Naive B cell (primary cell): ENCODE measurements at regions not wholly inside any gene's neighbourhood (a gene's known extent, or its start where the extent isn't known, plus 50 kb on each side); places are given as distances from the start of the nearest gene placed in this dataset.

ENCODE experiments used
- ATAC-seq, 2 donors: fragments of 150-1000 bp; cut with Tn5 transposase; 2 replicates each; pipeline ENCODE4 v1.10.0; 2021; ENCODE audit warnings: low read depth in 2 of 2, mild to moderate bottlenecking in 2 of 2, moderate library complexity in 2 of 2
- DNase-seq: peaks from one replicate; pipeline ENCODE4 v3.0.0; 2022
- H3K27ac Mint-ChIP-seq, 6 donors: one replicate each; pipeline ENCODE4 v1.8.0; 2020 to 2022; ENCODE audit warnings: mild to moderate bottlenecking in 6 of 6, mixed read lengths in 6 of 6, moderate library complexity in 5 of 6, inconsistent platforms in 2 of 6
- H3K27me3 Mint-ChIP-seq, 3 donors: one replicate each; pipeline ENCODE4 v1.8.0; 2021 to 2022; ENCODE audit warnings: mixed read lengths in 3 of 3, mild to moderate bottlenecking in 1 of 3
- H3K36me3 Mint-ChIP-seq, 2 donors: one replicate each; pipeline ENCODE4 v1.8.0; 2020 to 2022; ENCODE audit warnings: mixed read lengths in 2 of 2, inconsistent platforms in 1 of 2, mild to moderate bottlenecking in 1 of 2
- H3K4me1 Mint-ChIP-seq, 3 donors: one replicate each; pipeline ENCODE4 v1.8.0; 2020 to 2022; ENCODE audit warnings: mixed read lengths in 3 of 3, inconsistent platforms in 1 of 3, mild to moderate bottlenecking in 1 of 3, moderate library complexity in 1 of 3
- H3K4me3 Mint-ChIP-seq, 8 donors: one replicate each; pipeline ENCODE4 v1.8.0; 2020 to 2022; ENCODE audit warnings: mild to moderate bottlenecking in 8 of 8, mixed read lengths in 8 of 8, moderate library complexity in 8 of 8, inconsistent platforms in 2 of 8
- H3K9me3 Mint-ChIP-seq, 7 donors: one replicate each; pipeline ENCODE4 v1.8.0; 2020 to 2022; ENCODE audit warnings: mixed read lengths in 7 of 7, mild to moderate bottlenecking in 5 of 7, inconsistent platforms in 2 of 7, moderate library complexity in 1 of 7

DNA sequence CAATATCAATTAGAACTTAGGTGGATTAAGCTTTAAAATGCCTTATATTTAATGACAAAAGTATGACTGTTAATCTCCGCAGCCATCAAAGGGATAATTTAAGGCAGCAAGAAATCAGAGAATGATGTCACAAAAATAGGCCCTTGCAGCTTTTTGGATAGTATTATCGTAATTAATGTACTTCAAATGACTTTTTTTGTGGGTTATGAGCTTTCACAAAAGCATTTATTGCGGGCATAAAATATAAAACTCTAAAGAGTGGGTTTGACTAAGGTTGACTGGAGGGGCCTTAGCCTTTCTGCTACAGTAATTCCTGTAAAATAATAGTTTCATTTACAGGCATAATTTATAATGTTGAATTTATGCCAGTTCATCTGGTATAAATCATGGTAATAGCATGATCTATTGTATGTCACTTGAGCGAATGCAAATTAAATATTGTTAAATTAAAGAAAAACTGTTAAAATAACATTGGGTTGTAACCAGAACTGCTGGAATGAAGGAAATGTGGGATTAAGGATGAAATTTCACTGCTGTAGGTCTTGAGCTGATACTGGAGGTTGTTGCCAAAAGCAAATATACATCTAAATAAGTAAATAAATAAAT lies 78.5 kb upstream of the ZFP64 start:
- Mint-ChIP-seq H3K9me3 (no peaks in the 10 kb centered on the region), H3K4me1 (no peaks in the 10 kb centered on the region), H3K4me3 (no peak overlapping the region), H3K27me3 (peaks cover 21 to 27% (median 21%) of the 10 kb centered on the region in 3 donors), H3K36me3 (no peaks in the 10 kb centered on the region), H3K27ac (no peak overlapping the region)
- ATAC-seq = no peak
- no peak for DNase-seq

DNA sequence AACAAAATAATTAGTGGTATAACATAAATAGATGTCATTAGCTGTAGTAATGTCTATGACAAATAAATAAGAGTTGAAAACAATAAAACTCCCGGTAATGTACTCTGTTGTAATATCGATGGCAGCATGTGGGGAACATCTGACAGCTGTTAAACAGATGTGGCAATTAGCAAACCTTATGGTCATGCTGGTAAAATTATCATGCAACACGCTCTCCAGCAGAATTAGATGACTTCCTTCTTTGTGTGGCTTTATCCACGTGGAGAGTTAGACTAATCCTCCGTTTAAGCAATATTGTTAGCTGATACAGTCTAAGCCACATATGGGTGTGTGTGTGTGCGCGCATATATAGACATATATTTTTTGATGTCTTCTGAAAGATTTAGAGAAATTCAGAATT lies 77.7 kb upstream of the ZFP64 start:
- no peak overlapping the region for H3K27ac Mint-ChIP-seq
- no peak for DNase-seq
- H3K4me3 Mint-ChIP-seq = no peak overlapping the region
- ATAC-seq = no peak
- H3K9me3 Mint-ChIP-seq = no peaks in the 10 kb centered on the region
- no peaks in the 10 kb centered on the region for H3K4me1 Mint-ChIP-seq
- H3K27me3 Mint-ChIP-seq = peaks cover 21 to 28% (median 24%) of the 10 kb centered on the region in 3 donors
- no peaks in the 10 kb centered on the region for H3K36me3 Mint-ChIP-seq

DNA sequence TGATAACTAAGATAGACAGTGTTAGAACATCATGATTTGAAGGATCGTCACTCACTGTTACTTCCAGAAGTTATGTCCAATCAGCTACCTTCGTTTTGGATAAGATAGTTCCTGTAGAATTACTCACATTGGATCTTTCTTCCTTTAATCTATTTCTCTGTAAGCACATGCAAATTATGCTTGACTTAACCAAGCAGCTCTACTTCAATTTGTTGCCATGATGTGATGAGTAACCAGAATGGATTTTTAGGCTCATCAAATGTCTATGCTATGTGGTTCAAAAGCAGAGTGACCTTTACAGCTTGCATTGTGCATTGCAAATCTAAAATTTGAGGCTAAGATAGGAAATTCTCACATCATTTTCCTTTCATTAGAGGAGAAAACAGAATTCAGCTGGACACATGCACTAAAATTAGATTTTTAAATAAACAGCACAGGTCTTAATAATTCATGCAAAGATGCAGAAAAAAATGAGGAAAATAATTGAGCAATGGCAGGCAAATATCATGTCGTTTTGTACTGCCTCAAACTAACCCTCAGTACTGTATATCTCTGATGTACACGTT lies 76.7 kb upstream of the ZFP64 start:
- Mint-ChIP-seq H3K9me3 (no peaks in the 10 kb centered on the region), H3K27ac (no peak overlapping the region), H3K4me3 (no peak overlapping the region), H3K36me3 (no peaks in the 10 kb centered on the region), H3K27me3 (peaks cover 25 to 32% (median 25%) of the 10 kb centered on the region in 3 donors), H3K4me1 (no peaks in the 10 kb centered on the region)
- DNase-seq (no peak), ATAC-seq (no peak)

DNA sequence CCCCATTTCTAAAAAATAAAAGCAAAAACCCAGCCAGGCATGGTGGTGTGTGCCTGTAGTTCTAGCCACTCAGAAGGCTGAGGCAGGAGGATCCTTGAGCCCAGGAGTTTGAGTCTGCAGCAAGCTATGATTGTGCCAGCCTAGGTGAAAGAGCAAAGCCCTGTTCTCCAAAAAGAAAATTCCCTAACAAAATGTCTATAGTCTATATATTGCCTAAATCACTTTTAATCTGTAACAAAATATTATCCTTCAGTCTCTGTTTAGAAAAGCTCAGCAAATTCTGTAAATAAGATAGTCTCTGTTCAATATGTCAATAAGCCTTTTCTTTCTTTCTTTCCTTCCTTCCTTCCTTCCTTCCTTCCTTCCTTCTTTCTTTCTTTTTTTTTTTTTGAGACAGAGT lies 75.8 kb upstream of the ZFP64 start:
- H3K4me3 Mint-ChIP-seq = no peak overlapping the region

DNA sequence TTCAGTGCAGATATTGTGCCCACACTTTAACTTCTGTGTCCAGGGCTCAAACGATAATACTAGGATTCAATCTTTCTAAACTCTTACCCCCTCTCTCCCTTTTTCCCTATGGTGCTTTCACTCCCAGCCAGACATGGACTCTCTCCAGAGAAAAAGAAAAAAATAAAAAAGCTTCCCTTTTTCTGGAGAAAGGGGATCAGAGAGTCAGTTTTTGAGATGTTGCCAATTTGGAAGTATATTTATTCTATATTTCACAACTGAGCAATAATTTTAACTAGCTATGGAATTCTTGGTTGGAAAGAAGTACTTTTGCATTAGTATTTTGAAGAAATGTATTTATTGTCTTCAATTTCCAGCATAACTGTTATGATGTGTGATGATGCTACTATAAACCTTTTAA lies 72.2 kb upstream of the ZFP64 start:
- Mint-ChIP-seq H3K4me1 (no peaks in the 10 kb centered on the region), H3K9me3 (peaks cover 0 to 5% (median 0%) of the 10 kb centered on the region in 7 donors), H3K4me3 (no peak overlapping the region), H3K27ac (no peak overlapping the region), H3K27me3 (peaks cover 9 to 35% (median 32%) of the 10 kb centered on the region in 3 donors), H3K36me3 (no peaks in the 10 kb centered on the region)
- ATAC-seq = no peak
- no peak for DNase-seq

More for the DNA sequence above, 75.8 kb upstream of the ZFP64 start:
- ATAC-seq (no peak), DNase-seq (no peak)
- peaks cover 26 to 40% (median 33%) of the 10 kb centered on the region in 3 donors for H3K27me3 Mint-ChIP-seq
- no peak overlapping the region for H3K27ac Mint-ChIP-seq
- no peaks in the 10 kb centered on the region for H3K4me1 Mint-ChIP-seq
- no peaks in the 10 kb centered on the region for H3K36me3 Mint-ChIP-seq
- peaks cover 0 to 3% (median 0%) of the 10 kb centered on the region in 7 donors for H3K9me3 Mint-ChIP-seq

DNA sequence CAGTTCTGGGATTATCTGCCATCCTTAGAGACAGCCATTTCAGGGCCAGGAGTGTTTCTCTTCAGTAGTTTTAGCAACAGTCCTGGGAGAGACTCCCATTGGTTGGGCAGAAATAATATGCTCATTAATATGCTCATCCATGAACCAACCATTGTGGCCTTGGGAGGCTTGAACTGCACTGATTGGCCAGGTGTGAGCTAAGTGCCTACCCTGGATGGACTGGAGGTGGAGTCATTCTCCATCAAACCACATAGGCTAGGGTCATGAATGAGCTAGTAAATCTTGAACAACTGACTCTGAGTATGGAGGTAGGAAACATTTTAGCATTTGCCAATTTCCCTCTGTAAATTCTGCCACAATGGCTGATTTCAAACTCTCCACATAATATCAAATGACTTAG lies 70.2 kb upstream of the ZFP64 start:
- H3K4me1 Mint-ChIP-seq = no peaks in the 10 kb centered on the region

DNA sequence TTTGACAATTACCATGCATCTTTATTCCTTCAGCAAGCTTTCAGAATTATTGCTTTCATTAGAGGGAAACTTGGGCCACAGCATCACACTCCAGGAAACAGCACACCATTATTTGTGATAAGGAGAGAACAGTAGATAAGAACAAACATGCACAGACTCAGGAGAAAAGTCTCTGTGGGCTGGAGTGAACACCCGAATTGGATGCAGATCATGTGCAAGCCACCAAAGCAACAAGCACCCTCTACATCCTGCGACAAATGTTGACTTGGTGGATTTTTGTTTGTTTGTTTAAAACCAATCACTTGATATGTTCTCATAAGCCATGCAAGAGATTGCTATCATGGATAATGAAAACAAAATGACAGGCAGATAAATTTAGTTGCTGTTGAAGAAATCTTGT lies 67.7 kb upstream of the ZFP64 start:
- no peak for DNase-seq
- ATAC-seq = no peak
- H3K4me1 Mint-ChIP-seq = no peaks in the 10 kb centered on the region
- H3K36me3 Mint-ChIP-seq = peaks cover 3 to 5% of the 10 kb centered on the region in 2 donors
- H3K9me3 Mint-ChIP-seq = peaks cover 0 to 16% (median 8%) of the 10 kb centered on the region in 7 donors
- no peak overlapping the region for H3K4me3 Mint-ChIP-seq
- H3K27ac Mint-ChIP-seq = no peak overlapping the region
- peaks cover 7 to 28% (median 19%) of the 10 kb centered on the region in 3 donors for H3K27me3 Mint-ChIP-seq

More for the DNA sequence above, 70.2 kb upstream of the ZFP64 start:
- Mint-ChIP-seq H3K27me3 (peaks cover 9 to 35% (median 32%) of the 10 kb centered on the region in 3 donors), H3K9me3 (peaks cover 0 to 12% (median 7%) of the 10 kb centered on the region in 7 donors), H3K27ac (no peak overlapping the region), H3K4me3 (no peak overlapping the region), H3K36me3 (peaks cover 0 to 5% of the 10 kb centered on the region in 2 donors)
- ATAC-seq (no peak), DNase-seq (no peak)

DNA sequence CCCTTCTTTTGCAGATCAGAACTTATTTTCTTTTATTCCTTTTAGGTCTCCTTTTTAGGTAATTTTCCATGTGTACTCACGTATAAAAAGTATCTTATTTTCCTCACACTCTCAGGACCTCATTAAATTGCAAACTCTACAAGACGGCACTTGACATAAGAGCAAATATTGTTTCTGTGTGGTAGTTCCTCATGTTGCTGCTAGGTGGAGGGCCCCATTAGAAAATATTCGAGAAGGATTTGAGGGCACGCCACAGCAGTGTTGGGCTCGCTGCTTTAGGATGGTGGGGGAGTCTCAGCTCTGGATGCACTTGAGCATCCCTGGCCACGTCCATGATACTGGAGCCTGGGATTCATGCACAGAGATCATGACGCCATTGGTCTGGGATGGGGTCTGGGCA lies 64.9 kb upstream of the ZFP64 start:
- Mint-ChIP-seq H3K4me1 (no peaks in the 10 kb centered on the region), H3K27me3 (peaks cover 7 to 14% (median 13%) of the 10 kb centered on the region in 3 donors), H3K4me3 (no peak overlapping the region), H3K27ac (no peak overlapping the region), H3K36me3 (peaks cover 5 to 9% of the 10 kb centered on the region in 2 donors), H3K9me3 (peaks cover 0 to 20% (median 6%) of the 10 kb centered on the region in 7 donors)
- no peak for DNase-seq
- ATAC-seq = no peak

DNA sequence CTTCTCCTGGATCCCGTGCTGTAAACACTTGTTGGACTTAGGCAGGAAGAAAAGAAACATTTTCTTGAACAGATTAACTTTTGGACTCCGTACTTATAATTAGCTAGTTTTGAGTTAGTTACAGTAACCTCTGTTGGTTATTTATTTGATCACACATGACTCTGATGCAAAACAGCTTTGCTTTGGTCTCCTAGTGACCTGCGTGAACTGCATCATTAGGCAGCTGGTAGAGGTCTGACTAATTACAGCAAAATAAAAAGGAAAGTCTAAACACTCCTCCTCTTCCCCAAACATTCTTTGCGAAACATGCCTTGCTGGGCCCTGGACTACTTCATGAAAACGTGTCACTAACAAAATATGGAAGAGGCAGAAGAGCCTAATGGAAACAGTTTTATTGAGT lies 61.1 kb upstream of the ZFP64 start:
- Mint-ChIP-seq H3K27ac (no peak overlapping the region), H3K27me3 (peaks cover 11 to 14% (median 12%) of the 10 kb centered on the region in 3 donors), H3K4me1 (no peaks in the 10 kb centered on the region), H3K9me3 (peaks cover 0 to 9% (median 3%) of the 10 kb centered on the region in 7 donors), H3K36me3 (peaks cover 1 to 9% of the 10 kb centered on the region in 2 donors), H3K4me3 (no peak overlapping the region)
- DNase-seq (no peak), ATAC-seq (no peak)

DNA sequence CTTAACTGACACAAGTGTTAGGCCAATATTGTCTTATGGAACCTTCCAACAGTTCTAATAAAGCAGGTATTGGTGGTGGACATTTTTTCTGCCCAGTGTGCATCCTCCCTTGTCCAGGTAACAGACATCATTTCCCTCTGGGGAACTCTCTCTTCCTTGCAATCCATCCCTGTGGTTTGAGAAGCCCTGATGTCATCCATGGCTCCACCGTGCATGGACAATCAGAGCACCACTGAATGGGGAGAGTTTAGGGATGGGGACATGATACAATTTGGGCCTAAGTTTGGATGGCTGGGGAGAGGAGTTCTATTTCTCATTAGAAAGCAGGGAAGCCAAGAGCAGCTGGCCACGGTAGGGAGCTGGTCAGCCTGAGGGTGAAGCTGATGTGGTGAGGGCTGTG lies 60.2 kb upstream of the ZFP64 start:
- Mint-ChIP-seq H3K27me3 (peaks cover 11 to 17% (median 12%) of the 10 kb centered on the region in 3 donors), H3K4me1 (no peaks in the 10 kb centered on the region), H3K36me3 (peaks cover 0 to 9% of the 10 kb centered on the region in 2 donors), H3K4me3 (no peak overlapping the region), H3K9me3 (peaks cover 0 to 8% (median 3%) of the 10 kb centered on the region in 7 donors), H3K27ac (peak overlapping the region in 1 of 6 donors; percentile 31)
- DNase-seq = no peak
- no peak for ATAC-seq

DNA sequence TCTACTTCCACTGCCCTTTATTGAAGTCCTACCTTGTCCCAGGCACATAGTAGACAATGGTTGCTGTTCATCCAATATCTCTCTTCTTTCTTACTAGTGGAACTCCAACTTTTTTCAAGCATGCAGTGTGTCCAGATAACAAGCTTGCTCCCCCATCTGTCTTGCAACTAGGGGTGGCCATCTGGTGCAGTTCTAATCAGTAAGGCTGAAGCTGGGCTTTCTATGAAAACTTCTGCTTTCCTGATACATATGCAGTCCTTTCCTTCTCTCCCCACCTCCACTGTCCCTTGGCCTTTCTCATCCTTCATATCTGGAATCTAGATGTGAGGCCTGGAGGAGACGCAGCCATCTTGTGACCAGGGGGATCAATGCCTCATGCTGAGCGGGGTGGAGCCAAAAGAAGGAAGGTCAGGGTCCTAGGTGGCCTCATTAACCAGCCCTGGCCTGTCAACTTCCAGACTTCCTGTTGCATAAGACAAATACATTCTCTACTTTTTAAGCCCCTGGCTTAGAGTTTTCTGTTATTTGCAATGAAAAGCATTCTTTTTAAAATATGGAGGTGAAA lies 59.6 kb upstream of the ZFP64 start:
- ATAC-seq = no peak
- no peak for DNase-seq
- no peaks in the 10 kb centered on the region for H3K4me1 Mint-ChIP-seq
- H3K27ac Mint-ChIP-seq = no peak overlapping the region
- H3K4me3 Mint-ChIP-seq = no peak overlapping the region
- peaks cover 0 to 9% of the 10 kb centered on the region in 2 donors for H3K36me3 Mint-ChIP-seq
- H3K27me3 Mint-ChIP-seq = peaks cover 11 to 20% (median 12%) of the 10 kb centered on the region in 3 donors
- peaks cover 0 to 8% (median 3%) of the 10 kb centered on the region in 7 donors for H3K9me3 Mint-ChIP-seq

DNA sequence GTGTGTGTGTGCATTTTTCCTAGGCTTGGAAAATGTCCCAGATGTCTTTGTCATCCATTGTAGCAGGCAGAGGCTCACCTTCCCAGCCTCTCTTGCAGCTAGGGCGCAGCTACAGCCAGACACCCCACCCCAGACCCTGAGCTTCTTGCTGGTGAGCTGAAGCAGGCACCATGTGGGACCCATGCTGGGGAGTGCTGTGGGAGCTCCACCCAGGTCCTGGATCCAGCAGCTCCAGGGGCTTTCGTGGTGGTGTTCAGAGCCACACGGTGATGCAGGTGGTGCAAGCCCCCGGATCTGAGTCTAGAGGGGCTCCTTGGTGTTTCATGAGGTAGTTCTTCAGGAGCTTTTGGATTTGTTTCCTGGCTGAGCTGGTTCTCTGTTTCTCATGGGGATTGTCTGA lies 56.0 kb upstream of the ZFP64 start:
- Mint-ChIP-seq H3K36me3 (no peaks in the 10 kb centered on the region), H3K4me1 (no peaks in the 10 kb centered on the region), H3K27me3 (peaks cover 0 to 22% (median 11%) of the 10 kb centered on the region in 3 donors)

DNA sequence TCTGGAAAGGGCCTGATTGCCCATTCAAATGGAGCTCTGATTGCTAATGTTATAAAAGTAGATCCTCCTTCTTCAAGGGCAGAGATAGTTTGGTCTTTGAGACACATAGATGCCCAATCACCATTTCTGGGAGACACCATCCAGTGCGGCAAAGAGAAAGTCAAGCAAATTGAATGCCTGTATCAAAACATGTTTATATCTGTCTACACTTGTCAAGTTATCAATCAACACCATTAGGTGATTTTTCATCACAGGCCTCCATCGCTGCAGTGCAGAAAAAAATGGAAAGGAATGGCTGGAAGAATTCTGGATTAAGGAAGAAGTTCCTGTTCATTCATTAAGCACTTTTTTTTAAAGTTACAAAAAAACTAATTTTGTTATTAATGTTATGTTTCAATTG lies 54.8 kb upstream of the ZFP64 start:
- Mint-ChIP-seq H3K9me3 (no peaks in the 10 kb centered on the region), H3K4me1 (no peaks in the 10 kb centered on the region), H3K4me3 (no peak overlapping the region), H3K27ac (no peak overlapping the region), H3K36me3 (no peaks in the 10 kb centered on the region), H3K27me3 (peaks cover 2 to 22% (median 12%) of the 10 kb centered on the region in 3 donors)
- ATAC-seq = no peak
- DNase-seq = no peak

More for the DNA sequence above, 56.0 kb upstream of the ZFP64 start:
- Mint-ChIP-seq H3K9me3 (no peaks in the 10 kb centered on the region), H3K4me3 (no peak overlapping the region), H3K27ac (no peak overlapping the region)
- DNase-seq (no peak), ATAC-seq (no peak)

DNA sequence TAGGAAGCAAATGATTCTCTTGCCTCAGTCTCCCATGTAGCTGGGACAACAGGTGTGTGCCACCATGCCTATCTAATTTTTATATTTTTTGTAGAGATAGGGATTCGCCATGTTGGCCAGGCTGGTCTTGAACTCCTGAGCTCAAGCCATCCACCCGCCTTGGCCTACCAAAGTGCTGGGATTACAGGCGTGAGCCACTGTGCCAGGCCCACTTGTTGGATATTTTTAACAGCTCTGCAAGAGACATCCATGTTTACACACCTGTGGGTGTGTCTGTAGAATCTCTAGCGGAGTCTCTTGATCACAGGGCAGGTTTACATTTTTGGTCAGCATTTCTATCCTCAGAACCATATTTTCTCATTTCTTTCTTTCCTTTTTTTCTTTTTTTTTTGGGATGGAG lies 53.1 kb upstream of the ZFP64 start:
- H3K27ac Mint-ChIP-seq = peak overlapping the region in 1 of 6 donors; percentile 38
- ATAC-seq = no peak
- H3K9me3 Mint-ChIP-seq = no peaks in the 10 kb centered on the region
- H3K27me3 Mint-ChIP-seq = peaks cover 17 to 33% (median 19%) of the 10 kb centered on the region in 3 donors
- no peaks in the 10 kb centered on the region for H3K36me3 Mint-ChIP-seq
- no peaks in the 10 kb centered on the region for H3K4me1 Mint-ChIP-seq
- DNase-seq = no peak
- no peak overlapping the region for H3K4me3 Mint-ChIP-seq
